H1 (cell line): ENCODE measurements at regions not wholly inside any gene's neighbourhood (a gene's known extent, or its start where the extent isn't known, plus 50 kb on each side); places are given as distances from the start of the nearest gene placed in this dataset.

Experiments used
- ASH2L ChIP-seq: fragments of 200-600, 300-600 bp; sonication (generic); IDR thresholded peaks from one replicate; pipeline ENCODE4 v1.7.1; 2017; ENCODE audit warnings: low read length
- CBX5 ChIP-seq: fragments of 300-800, 300-1000 bp; sonication (generic); IDR thresholded peaks from 2 replicates; pipeline ENCODE4 v1.7.1; 2016; ENCODE audit warnings: antibody characterized with exemption, low read length, low read depth
- CEBPB ChIP-seq: IDR thresholded peaks from 2 replicates; pipeline ENCODE4 v1.6.1; 2012; ENCODE audit warnings: low read depth, low read length
- RAD21 ChIP-seq, 2 experiments: IDR thresholded peaks in 1 of 2; conservative IDR thresholded peaks in 1 of 2; 2 replicates each; pipeline ENCODE4 v1.6.1; 2011; ENCODE audit warnings: low read depth in 2 of 2, low read length in 2 of 2, improper control_type of control experiment in 1 of 2, inconsistent platforms in 1 of 2, mild to moderate bottlenecking in 1 of 2, moderate library complexity in 1 of 2
- RBBP5 ChIP-seq: IDR thresholded peaks from 2 replicates; pipeline ENCODE4 v1.7.1; 2012; ENCODE audit warnings: low read depth, mild to moderate bottlenecking, inconsistent platforms, low read length, moderate library complexity, borderline replicate concordance
- SP1 ChIP-seq: IDR thresholded peaks from 2 replicates; pipeline ENCODE4 v1.6.1; 2011; ENCODE audit warnings: low read depth, low read length
- SP4 ChIP-seq: IDR thresholded peaks from 2 replicates; pipeline ENCODE4 v1.6.1; 2012; ENCODE audit warnings: low read length, inconsistent platforms
- YY1 ChIP-seq: IDR thresholded peaks from 2 replicates; pipeline ENCODE4 v1.6.1; 2011; ENCODE audit warnings: low read depth, mild to moderate bottlenecking, low read length

GRCh38 chr19:29089315-29089870, 123.6 kb downstream of the UQCRFS1 start (continued):
- no peak for TF ChIP-seq RAD21 (IDR thresholded peaks at IDR 0.05 in 1 of 2, conservative IDR thresholded peaks at IDR 0.05 in 1 of 2; ENCODE audit: low read depth in 2 of 2, low read length in 2 of 2)
- TF ChIP-seq ASH2L, result no peak
- TF ChIP-seq YY1, result no peak
- TF ChIP-seq RBBP5, result no peak
- no peak for TF ChIP-seq SP1
- TF ChIP-seq CBX5, result no peak
- TF ChIP-seq SP4, result no peak
- TF ChIP-seq CEBPB, result no peak
